HCT116 (cell line): ENCODE measurements at regions not wholly inside any gene's neighbourhood (a gene's known extent, or its start where the extent isn't known, plus 50 kb on each side); places are given as distances from the start of the nearest gene placed in this dataset.

ENCODE experiments used
- EZH2phosphoT487 ChIP-seq: fragments of 200-600 bp; IDR thresholded peaks from 2 replicates; pipeline ENCODE4 v1.6.1; 2018; ENCODE audit warnings: antibody characterized with exemption, borderline replicate concordance
- POLR2A ChIP-seq: IDR thresholded peaks from 2 replicates; pipeline ENCODE4 v1.7.0; 2011; ENCODE audit warnings: borderline replicate concordance; ENCODE audit not compliant: insufficient read depth, insufficient read length; ENCODE audit errors: extremely low read depth
- POLR2AphosphoS5 ChIP-seq: IDR thresholded peaks from 2 replicates; pipeline ENCODE4 v1.6.1; 2011; ENCODE audit warnings: mild to moderate bottlenecking, low read depth, low read length, moderate library complexity
- RAD21 ChIP-seq: IDR thresholded peaks from 2 replicates; pipeline ENCODE4 v1.6.1; 2012; ENCODE audit warnings: low read depth, mild to moderate bottlenecking
- SP1 ChIP-seq: IDR thresholded peaks from 2 replicates; pipeline ENCODE4 v1.6.1; 2012; ENCODE audit warnings: low read depth
- SRF ChIP-seq: IDR thresholded peaks from 2 replicates; pipeline ENCODE4 v1.6.1; 2012; ENCODE audit warnings: low read depth
- YY1 ChIP-seq: IDR thresholded peaks from 2 replicates; pipeline ENCODE4 v1.6.1; 2011; ENCODE audit warnings: low read length, low read depth, moderate library complexity, mild to moderate bottlenecking; ENCODE audit not compliant: insufficient replicate concordance; ENCODE audit errors: extremely low read depth
- TF ChIP-seq, protein P1 (sequence below), 3 experiments: fragments of 200-600 bp in 1 of 3; sonication (generic) in 1 of 3; IDR thresholded peaks in 2 of 3; conservative IDR thresholded peaks in 1 of 3; 2 replicates each; pipeline ENCODE4 v1.5.1; 2012 to 2017; ENCODE audit warnings: low read depth in 2 of 3, low read length in 2 of 3, antibody characterized with exemption in 1 of 3, borderline replicate concordance in 1 of 3, control low read depth in 1 of 3, mild to moderate bottlenecking in 1 of 3, mixed read lengths in 1 of 3, mixed run types in 1 of 3, moderate library complexity in 1 of 3; ENCODE audit not compliant: insufficient read depth in 1 of 3

DNA sequence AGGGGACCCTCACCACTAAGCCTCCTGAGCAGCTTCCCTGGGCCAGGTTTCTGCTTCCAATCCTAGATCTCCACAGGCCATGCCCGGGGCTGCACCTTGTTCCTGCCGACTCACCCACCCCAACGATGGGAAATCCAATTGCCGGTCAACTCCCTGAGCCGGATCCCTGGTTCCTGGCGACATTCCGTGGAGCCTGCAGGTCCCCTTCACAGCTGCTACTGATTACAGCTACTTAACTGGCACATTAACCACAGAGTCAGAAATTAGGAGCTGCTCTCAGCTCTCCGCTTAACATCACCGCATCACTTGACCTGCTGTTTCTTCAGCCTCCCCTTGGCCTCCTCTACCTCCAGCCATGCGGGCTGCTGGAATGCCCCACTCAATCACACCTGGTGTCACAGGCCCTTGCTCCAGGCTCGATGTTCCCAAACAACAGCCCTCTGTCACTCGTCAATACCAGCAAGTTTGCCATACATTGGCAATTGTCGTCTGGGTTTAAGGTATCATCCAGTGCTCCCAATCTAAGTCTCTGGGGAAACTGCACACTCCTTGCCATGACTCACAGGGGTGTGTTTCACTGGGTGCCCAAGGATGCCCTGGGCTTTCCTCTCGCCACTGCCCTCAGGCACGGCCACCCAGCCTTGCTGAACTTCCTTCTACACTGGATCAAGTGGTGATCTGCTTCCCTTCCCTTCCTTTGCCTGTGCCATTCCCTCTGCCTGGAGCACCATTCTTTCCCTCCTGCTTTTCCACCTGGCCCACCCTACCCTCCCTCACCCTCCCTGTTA lies 181.0 kb downstream of the MN1 start:
- TF ChIP-seq, protein P1, sequence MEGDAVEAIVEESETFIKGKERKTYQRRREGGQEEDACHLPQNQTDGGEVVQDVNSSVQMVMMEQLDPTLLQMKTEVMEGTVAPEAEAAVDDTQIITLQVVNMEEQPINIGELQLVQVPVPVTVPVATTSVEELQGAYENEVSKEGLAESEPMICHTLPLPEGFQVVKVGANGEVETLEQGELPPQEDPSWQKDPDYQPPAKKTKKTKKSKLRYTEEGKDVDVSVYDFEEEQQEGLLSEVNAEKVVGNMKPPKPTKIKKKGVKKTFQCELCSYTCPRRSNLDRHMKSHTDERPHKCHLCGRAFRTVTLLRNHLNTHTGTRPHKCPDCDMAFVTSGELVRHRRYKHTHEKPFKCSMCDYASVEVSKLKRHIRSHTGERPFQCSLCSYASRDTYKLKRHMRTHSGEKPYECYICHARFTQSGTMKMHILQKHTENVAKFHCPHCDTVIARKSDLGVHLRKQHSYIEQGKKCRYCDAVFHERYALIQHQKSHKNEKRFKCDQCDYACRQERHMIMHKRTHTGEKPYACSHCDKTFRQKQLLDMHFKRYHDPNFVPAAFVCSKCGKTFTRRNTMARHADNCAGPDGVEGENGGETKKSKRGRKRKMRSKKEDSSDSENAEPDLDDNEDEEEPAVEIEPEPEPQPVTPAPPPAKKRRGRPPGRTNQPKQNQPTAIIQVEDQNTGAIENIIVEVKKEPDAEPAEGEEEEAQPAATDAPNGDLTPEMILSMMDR (IDR thresholded peaks at IDR 0.05 in 2 of 3, conservative IDR thresholded peaks at IDR 0.05 in 1 of 3; ENCODE audit: borderline replicate concordance in 1 of 3, insufficient read depth in 1 of 3, low read depth in 2 of 3, low read length in 2 of 3): no peak
- TF ChIP-seq YY1: no peak
- TF ChIP-seq EZH2phosphoT487: no peak
- no peak for TF ChIP-seq RAD21
- TF ChIP-seq SP1: no peak
- TF ChIP-seq SRF: no peak
- TF ChIP-seq POLR2AphosphoS5: no peak
- TF ChIP-seq POLR2A: no peak
